DOHH2 (cell line): ENCODE measurements at regions not wholly inside any gene's neighbourhood (a gene's known extent, or its start where the extent isn't known, plus 50 kb on each side); places are given as distances from the start of the nearest gene placed in this dataset.

Experiments used
- H3F3A ChIP-seq: fragments of 200-600 bp; sonication (generic), shearing (Covaris generic); 2 replicates; pipeline ENCODE4 v1.6.0; 2016; ENCODE audit warnings: antibody characterized with exemption, mild to moderate bottlenecking; ENCODE audit not compliant: control insufficient read depth, insufficient read depth
- H3K27ac ChIP-seq: fragments of 200-600 bp; sonication (generic); 2 replicates; pipeline ENCODE4 v1.5.1; 2014; ENCODE audit warnings: low read depth, mild to moderate bottlenecking, low read length, moderate library complexity
- H3K27me3 ChIP-seq: fragments of 200-600 bp; sonication (generic); 2 replicates; pipeline ENCODE4 v1.6.1; 2014; ENCODE audit warnings: mild to moderate bottlenecking, low read length, mixed read lengths; ENCODE audit not compliant: control insufficient read depth
- H3K36me3 ChIP-seq: fragments of 200-600 bp; sonication (generic); 2 replicates; pipeline ENCODE4 v1.6.1; 2014; ENCODE audit warnings: mild to moderate bottlenecking, low read length, moderate library complexity, mixed read lengths; ENCODE audit not compliant: control insufficient read depth
- H3K4me1 ChIP-seq: fragments of 200-600 bp; sonication (generic); 2 replicates; pipeline ENCODE4 v1.6.1; 2014; ENCODE audit warnings: mild to moderate bottlenecking, low read length, mixed read lengths; ENCODE audit not compliant: control insufficient read depth
- H3K4me2 ChIP-seq: fragments of 200-600 bp; sonication (generic); 2 replicates; pipeline ENCODE4 v1.6.0; 2014; ENCODE audit warnings: mild to moderate bottlenecking, low read length, moderate library complexity
- H3K4me3 ChIP-seq: fragments of 200-600 bp; sonication (generic); 2 replicates; pipeline ENCODE4 v1.5.1; 2014; ENCODE audit warnings: mild to moderate bottlenecking, low read length, mixed read lengths
- H3K79me2 ChIP-seq: fragments of 200-600 bp; sonication (generic); 2 replicates; pipeline ENCODE4 v1.6.1; 2014; ENCODE audit warnings: mild to moderate bottlenecking, low read length, mixed read lengths; ENCODE audit not compliant: control insufficient read depth
- H3K9me2 ChIP-seq: fragments of 200-600 bp; sonication (generic); replicated peaks from 2 replicates; pipeline ENCODE4 v1.6.1; 2014; ENCODE audit warnings: mild to moderate bottlenecking, low read length, mixed read lengths; ENCODE audit not compliant: control insufficient read depth
- H3K9me3 ChIP-seq: fragments of 200-600 bp; sonication (generic); 2 replicates; pipeline ENCODE4 v1.6.1; 2014; ENCODE audit warnings: antibody characterized with exemption, low read length, mixed read lengths; ENCODE audit not compliant: control insufficient read depth, insufficient read depth
- H4K20me1 ChIP-seq: fragments of 200-600 bp; sonication (generic); 2 replicates; pipeline ENCODE4 v1.6.0; 2014; ENCODE audit warnings: low read depth, mild to moderate bottlenecking, antibody characterized with exemption, low read length, moderate library complexity; ENCODE audit not compliant: control insufficient read depth, insufficient read depth
- CTCF ChIP-seq: fragments of 200-600 bp; sonication (generic); IDR thresholded peaks from one replicate; pipeline ENCODE4 v1.5.1; 2014; ENCODE audit warnings: antibody characterized with exemption, mild to moderate bottlenecking, low read depth, low read length; ENCODE audit not compliant: poor library complexity, severe bottlenecking
- EZH2phosphoT487 ChIP-seq: fragments of 200-600 bp; sonication (generic); IDR thresholded peaks from 2 replicates; pipeline ENCODE4 v1.6.1; 2017; ENCODE audit warnings: borderline replicate concordance, mild to moderate bottlenecking, antibody characterized with exemption, low read length, moderate library complexity, mixed read lengths

DNA sequence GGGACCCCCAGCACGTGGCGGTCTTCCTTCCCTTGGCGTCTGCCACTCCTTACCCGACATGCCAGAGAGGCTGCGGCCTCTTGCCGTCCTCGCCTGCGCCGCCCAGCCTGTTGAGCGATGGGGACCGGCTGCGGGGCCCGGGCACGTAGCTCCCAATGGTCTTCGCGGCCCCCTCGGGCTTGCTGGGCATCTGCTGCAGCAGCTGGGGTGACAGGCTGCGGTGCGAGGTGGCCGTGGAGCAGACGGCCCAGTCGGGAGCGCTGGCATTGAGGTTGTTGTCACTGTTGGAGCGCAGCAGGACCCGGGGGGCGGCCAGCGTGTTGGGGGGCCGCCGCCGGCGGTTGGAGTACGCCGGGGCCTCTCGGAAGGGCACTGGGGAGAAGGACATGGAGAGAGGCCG lies 422.0 kb downstream of the CTTN start:
- no peaks in the 10 kb centered on the region for H3K9me2 ChIP-seq
- TF ChIP-seq EZH2phosphoT487 (no peak), CTCF (no peak)
- peaks cover 6% of the 10 kb centered on the region; the same call in 1 of the 2 replicates for H3K27me3 ChIP-seq
- no peaks in the 10 kb centered on the region for H3K9me3 ChIP-seq
- H3F3A ChIP-seq: no peaks in the 10 kb centered on the region
- no peaks in the 10 kb centered on the region for H3K4me1 ChIP-seq
- H3K79me2 ChIP-seq: no peaks in the 10 kb centered on the region
- no peak overlapping the region for H3K27ac ChIP-seq
- H3K36me3 ChIP-seq: no peaks in the 10 kb centered on the region
- H3K4me2 ChIP-seq: no peak overlapping the region
- no peaks in the 10 kb centered on the region for H4K20me1 ChIP-seq
- H3K4me3 ChIP-seq: no peak overlapping the region

DNA sequence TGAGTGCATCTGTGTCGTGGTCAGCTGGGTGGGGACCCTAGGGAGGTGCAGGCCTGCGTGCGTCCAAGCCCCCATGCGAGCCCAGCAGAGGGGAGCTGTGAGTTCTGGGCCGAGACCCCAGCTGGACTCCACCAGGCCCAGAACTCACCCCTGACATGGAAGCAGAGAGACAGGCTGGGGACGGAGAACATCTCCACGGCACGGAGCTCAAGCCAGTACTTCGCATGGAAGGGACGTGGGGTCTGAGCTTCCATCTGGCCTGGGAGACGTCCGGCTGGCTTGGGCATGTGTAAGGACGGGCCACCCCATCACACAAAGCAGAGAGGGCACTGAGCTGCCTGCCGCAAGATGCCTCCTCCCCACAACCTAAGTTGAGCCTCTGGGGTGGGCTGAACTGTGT lies 422.4 kb downstream of the CTTN start:
- no peaks in the 10 kb centered on the region for H3K9me3 ChIP-seq
- H3K27me3 ChIP-seq: peaks cover 7% of the 10 kb centered on the region; the same call in 1 of the 2 replicates
- no peaks in the 10 kb centered on the region for H3K9me2 ChIP-seq
- no peak overlapping the region for H3K4me3 ChIP-seq
- H3K4me1 ChIP-seq: no peaks in the 10 kb centered on the region
- H3F3A ChIP-seq: no peaks in the 10 kb centered on the region
- no peak overlapping the region for H3K27ac ChIP-seq
- no peak overlapping the region for H3K4me2 ChIP-seq
- no peaks in the 10 kb centered on the region for H4K20me1 ChIP-seq
- no peaks in the 10 kb centered on the region for H3K36me3 ChIP-seq
- no peak for TF ChIP-seq CTCF
- no peak for TF ChIP-seq EZH2phosphoT487
- H3K79me2 ChIP-seq: no peaks in the 10 kb centered on the region

GRCh38 chr11:70823771-70824170 lies 425.4 kb downstream of the CTTN start:
- no peak overlapping the region for H3K27ac ChIP-seq
- H3K4me2 ChIP-seq: no peak overlapping the region
- TF ChIP-seq EZH2phosphoT487 (no peak), CTCF (no peak)
- H3K4me1 ChIP-seq: no peaks in the 10 kb centered on the region
- no peaks in the 10 kb centered on the region for H3K79me2 ChIP-seq
- H3K9me3 ChIP-seq: no peaks in the 10 kb centered on the region
- peaks cover 16% of the 10 kb centered on the region; the same call in 1 of the 2 replicates for H3K27me3 ChIP-seq
- no peaks in the 10 kb centered on the region for H3K9me2 ChIP-seq
- H4K20me1 ChIP-seq: no peaks in the 10 kb centered on the region
- H3K4me3 ChIP-seq: no peak overlapping the region
- H3F3A ChIP-seq: no peaks in the 10 kb centered on the region
- H3K36me3 ChIP-seq: no peaks in the 10 kb centered on the region
